Gastrocnemius medialis (tissue), 4 donors: ENCODE measurements at regions not wholly inside any gene's neighbourhood (a gene's known extent, or its start where the extent isn't known, plus 50 kb on each side); places are given as distances from the start of the nearest gene placed in this dataset.

Source experiments
- ATAC-seq, 2 donors: fragments of 150-250 bp; one replicate each; pipeline ENCODE4 v1.9.1; 2016
- DNase-seq, 2 donors: peaks; one replicate each; pipeline ENCODE4 v3.0.0-alpha.2; 2019
- H3K27ac ChIP-seq, 4 donors: fragments of 200-600 bp; sonication (generic); 1 replicate in 1 of 4; 2 replicates in 3 of 4; pipeline ENCODE4 v1.5.1; 2016 to 2018; ENCODE audit warnings: mild to moderate bottlenecking in 2 of 4, moderate library complexity in 1 of 4
- H3K27me3 ChIP-seq, 3 donors: fragments of 200-600 bp; sonication (generic) in 2 of 3; 1 replicate in 1 of 3; 2 replicates in 2 of 3; pipeline versions ENCODE4 v1.5.1 to v1.6.0; 2016 to 2019; ENCODE audit warnings: mild to moderate bottlenecking in 1 of 3, moderate library complexity in 1 of 3
- H3K36me3 ChIP-seq, 2 donors: fragments of 200-600 bp; sonication (generic) in 1 of 2; one replicate each; pipeline ENCODE4 v1.5.1; 2017 to 2018
- H3K4me1 ChIP-seq, 2 donors: fragments of 200-600 bp; sonication (generic) in 1 of 2; one replicate each; pipeline ENCODE4 v1.5.1; 2016 to 2017; ENCODE audit warnings: mild to moderate bottlenecking in 2 of 2
- H3K4me3 ChIP-seq, 4 donors: fragments of 200-600 bp; sonication (generic) in 3 of 4; 1 replicate in 1 of 4; 2 replicates in 3 of 4; pipeline ENCODE4 v1.5.1; 2016 to 2019; ENCODE audit warnings: mild to moderate bottlenecking in 2 of 4
- H3K9me3 ChIP-seq, 3 donors: fragments of 200-600 bp; sonication (generic) in 2 of 3; 1 replicate in 1 of 3; 2 replicates in 2 of 3; pipeline ENCODE4 v1.5.1; 2016 to 2019
- POLR2A ChIP-seq, 2 donors: fragments of 450-650 bp; IDR thresholded peaks; one replicate each; pipeline ENCODE4 v1.6.1; 2017; ENCODE audit warnings: antibody characterized with exemption in 2 of 2, mild to moderate bottlenecking in 2 of 2, moderate library complexity in 2 of 2
- in situ Hi-C, 4 donors: fragments of 200-750 bp; cut with MboI; loops; one replicate each; pipeline versions ENCODE4 v1.15.0 to v1.8.0; 2017; ENCODE audit warnings: low sequenced_read_pairs in 4 of 4
- intact Hi-C: fragments of 100-400 bp; cut with DNase I; formaldehyde crosslinking; loops from one replicate; pipeline ENCODE4 v1.15.1; 2023; ENCODE audit warnings: low total_unique reads
- TF ChIP-seq, protein P1 (sequence below), 5 experiments: fragments of 450-650 bp in 3 of 5; fragments of 200-600 bp in 2 of 5; sonication (generic) in 2 of 5; IDR thresholded peaks in 4 of 5; conservative IDR thresholded peaks in 1 of 5; 1 replicate in 4 of 5; 2 replicates in 1 of 5; pipeline ENCODE4 v1.5.1; 2016 to 2019; ENCODE audit warnings: antibody characterized with exemption in 5 of 5, mild to moderate bottlenecking in 3 of 5, moderate library complexity in 3 of 5

DNA sequence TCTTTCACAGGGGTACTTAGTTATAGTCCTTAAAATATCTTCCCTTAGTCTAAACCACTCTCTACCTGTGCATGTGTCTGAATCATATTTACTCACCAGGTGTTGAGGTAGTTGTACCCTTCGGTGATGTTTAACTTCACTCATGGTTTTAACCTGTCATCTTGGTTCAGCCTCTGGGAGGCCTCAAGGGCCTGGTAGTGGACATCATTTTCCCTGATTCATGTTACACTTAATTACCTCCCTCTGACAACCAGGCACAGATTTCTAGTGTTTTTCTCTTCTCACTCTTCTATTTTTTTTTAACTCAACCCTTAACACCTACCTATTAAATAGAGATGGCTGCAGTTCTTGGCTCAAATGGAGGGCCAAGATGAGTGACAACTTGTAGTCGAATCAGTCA, 505.4 kb downstream of the TMEM114 start:
- H3K36me3 ChIP-seq: no peaks in the 10 kb centered on the region
- H3K9me3 ChIP-seq: no peaks in the 10 kb centered on the region
- H3K4me3 ChIP-seq: no peak overlapping the region
- ATAC-seq (no peak), DNase-seq (no peak)
- H3K27me3 ChIP-seq: no peaks in the 10 kb centered on the region
- in situ Hi-C loops: no loop called here
- no peaks in the 10 kb centered on the region for H3K4me1 ChIP-seq
- intact Hi-C loops: no loop called here
- no peak for TF ChIP-seq POLR2A (IDR thresholded peaks at IDR 0.05)
- TF ChIP-seq, protein P1, sequence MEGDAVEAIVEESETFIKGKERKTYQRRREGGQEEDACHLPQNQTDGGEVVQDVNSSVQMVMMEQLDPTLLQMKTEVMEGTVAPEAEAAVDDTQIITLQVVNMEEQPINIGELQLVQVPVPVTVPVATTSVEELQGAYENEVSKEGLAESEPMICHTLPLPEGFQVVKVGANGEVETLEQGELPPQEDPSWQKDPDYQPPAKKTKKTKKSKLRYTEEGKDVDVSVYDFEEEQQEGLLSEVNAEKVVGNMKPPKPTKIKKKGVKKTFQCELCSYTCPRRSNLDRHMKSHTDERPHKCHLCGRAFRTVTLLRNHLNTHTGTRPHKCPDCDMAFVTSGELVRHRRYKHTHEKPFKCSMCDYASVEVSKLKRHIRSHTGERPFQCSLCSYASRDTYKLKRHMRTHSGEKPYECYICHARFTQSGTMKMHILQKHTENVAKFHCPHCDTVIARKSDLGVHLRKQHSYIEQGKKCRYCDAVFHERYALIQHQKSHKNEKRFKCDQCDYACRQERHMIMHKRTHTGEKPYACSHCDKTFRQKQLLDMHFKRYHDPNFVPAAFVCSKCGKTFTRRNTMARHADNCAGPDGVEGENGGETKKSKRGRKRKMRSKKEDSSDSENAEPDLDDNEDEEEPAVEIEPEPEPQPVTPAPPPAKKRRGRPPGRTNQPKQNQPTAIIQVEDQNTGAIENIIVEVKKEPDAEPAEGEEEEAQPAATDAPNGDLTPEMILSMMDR (IDR thresholded peaks at IDR 0.05 in 4 of 5, conservative IDR thresholded peaks at IDR 0.05 in 1 of 5): no peak
- no peak overlapping the region for H3K27ac ChIP-seq

DNA sequence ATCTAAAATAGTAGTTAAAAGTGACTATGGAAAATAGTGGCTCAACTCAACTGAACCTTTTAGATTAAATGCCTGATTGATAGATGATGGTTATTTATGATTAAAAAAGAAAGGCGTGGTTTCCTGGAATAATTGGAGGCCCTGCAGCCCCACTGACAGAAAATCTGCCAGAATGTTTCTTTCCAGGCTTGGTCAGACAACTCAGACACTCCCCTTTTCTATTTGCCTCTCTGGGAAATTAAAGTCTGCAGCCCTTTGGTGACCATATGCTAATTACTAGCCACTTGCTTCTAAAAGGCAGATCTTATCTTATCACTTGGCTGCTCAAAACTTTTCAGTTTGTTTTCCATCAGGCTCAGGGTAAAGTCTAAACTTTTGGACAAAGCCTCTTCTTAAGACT, 506.0 kb downstream of the TMEM114 start:
- Histone ChIP-seq H3K27me3 (no peaks in the 10 kb centered on the region), H3K36me3 (no peaks in the 10 kb centered on the region), H3K4me1 (no peaks in the 10 kb centered on the region), H3K9me3 (no peaks in the 10 kb centered on the region), H3K27ac (no peak overlapping the region), H3K4me3 (no peak overlapping the region)
- DNase-seq: no peak
- in situ Hi-C loops: no loop called here
- intact Hi-C loops: no loop called here
- ATAC-seq: no peak
- TF ChIP-seq POLR2A (IDR thresholded peaks at IDR 0.05): no peak
- TF ChIP-seq, protein P1 (IDR thresholded peaks at IDR 0.05 in 4 of 5, conservative IDR thresholded peaks at IDR 0.05 in 1 of 5): no peak

DNA sequence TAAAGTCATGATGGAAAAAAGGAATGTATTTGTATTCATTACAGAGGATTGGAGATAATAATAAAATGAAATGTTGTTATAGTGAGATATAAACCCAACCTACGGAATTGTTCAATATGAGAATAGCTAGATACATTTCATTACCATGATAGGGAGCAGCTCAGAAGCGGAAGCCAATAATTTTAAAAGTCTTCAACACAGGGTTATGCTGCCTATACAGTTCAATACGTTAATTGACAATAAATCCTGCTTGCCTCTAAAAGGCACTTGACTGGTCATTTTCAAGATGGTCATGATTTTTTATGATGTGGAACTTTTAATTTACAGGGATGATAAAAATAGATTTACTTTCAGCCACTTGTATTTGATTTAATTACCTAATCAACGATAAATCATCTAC, 506.8 kb downstream of the TMEM114 start:
- no peak overlapping the region for H3K27ac ChIP-seq
- TF ChIP-seq, protein P1 (IDR thresholded peaks at IDR 0.05 in 4 of 5, conservative IDR thresholded peaks at IDR 0.05 in 1 of 5): no peak
- TF ChIP-seq POLR2A (IDR thresholded peaks at IDR 0.05): no peak
- ATAC-seq (no peak), DNase-seq (no peak)
- no peaks in the 10 kb centered on the region for H3K36me3 ChIP-seq
- no peaks in the 10 kb centered on the region for H3K27me3 ChIP-seq
- no peaks in the 10 kb centered on the region for H3K4me1 ChIP-seq
- in situ Hi-C loops (no loop called here), intact Hi-C loops (no loop called here)
- no peaks in the 10 kb centered on the region for H3K9me3 ChIP-seq
- no peak overlapping the region for H3K4me3 ChIP-seq

DNA sequence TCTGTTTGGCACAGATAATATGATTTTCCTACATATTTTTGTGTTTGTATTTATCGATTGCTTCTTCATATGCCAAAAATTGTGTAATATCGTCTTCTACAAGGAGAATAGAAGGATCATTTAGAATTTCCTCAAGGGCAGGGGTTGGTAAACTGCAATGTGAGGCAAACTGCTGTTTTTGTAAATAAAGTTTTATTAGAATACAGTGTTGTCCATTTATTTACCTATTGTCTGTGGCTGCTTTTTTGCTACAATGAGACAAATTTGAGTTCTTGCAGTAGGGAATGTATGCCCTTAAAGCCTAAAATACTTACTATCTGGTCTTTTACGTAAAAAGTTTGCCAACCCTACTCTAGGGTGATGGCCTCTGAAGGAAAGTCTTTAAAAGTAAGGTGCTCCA, 509.5 kb downstream of the TMEM114 start:
- Histone ChIP-seq H3K36me3 (no peaks in the 10 kb centered on the region), H3K4me1 (no peaks in the 10 kb centered on the region), H3K9me3 (no peaks in the 10 kb centered on the region), H3K4me3 (no peak overlapping the region), H3K27ac (no peak overlapping the region), H3K27me3 (no peaks in the 10 kb centered on the region)
- no peak for ATAC-seq
- TF ChIP-seq, protein P1 (IDR thresholded peaks at IDR 0.05 in 4 of 5, conservative IDR thresholded peaks at IDR 0.05 in 1 of 5): no peak
- no peak for TF ChIP-seq POLR2A (IDR thresholded peaks at IDR 0.05)
- in situ Hi-C loops: no loop called here
- intact Hi-C loops: no loop called here
- DNase-seq: no peak

DNA sequence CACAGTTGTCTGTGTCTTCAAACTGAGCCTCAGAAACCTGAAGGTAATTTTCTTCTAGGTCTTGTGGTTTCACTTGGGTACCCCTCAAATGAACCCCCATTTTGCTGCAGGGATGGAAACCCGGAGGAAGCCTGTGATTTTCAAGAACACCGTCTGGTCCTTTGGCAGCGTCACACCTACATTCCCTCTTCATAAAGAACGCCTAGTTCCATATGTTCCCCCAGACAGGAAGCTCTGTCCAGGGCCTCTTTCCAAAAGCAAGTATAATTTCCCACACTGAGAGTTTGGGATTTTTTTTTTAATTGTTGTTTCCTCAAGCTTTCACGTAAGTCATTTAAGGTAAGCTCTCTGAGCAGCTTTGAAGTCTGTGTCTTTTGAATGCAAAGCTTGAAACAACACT, 515.0 kb downstream of the TMEM114 start:
- no peaks in the 10 kb centered on the region for H3K9me3 ChIP-seq
- no peak overlapping the region for H3K27ac ChIP-seq
- H3K36me3 ChIP-seq: no peaks in the 10 kb centered on the region
- no peak for TF ChIP-seq POLR2A (IDR thresholded peaks at IDR 0.05)
- TF ChIP-seq, protein P1 (IDR thresholded peaks at IDR 0.05 in 4 of 5, conservative IDR thresholded peaks at IDR 0.05 in 1 of 5): no peak
- H3K4me3 ChIP-seq: no peak overlapping the region
- in situ Hi-C loops (no loop called here), intact Hi-C loops (no loop called here)
- no peaks in the 10 kb centered on the region for H3K4me1 ChIP-seq
- no peak for DNase-seq
- no peak for ATAC-seq
- H3K27me3 ChIP-seq: no peaks in the 10 kb centered on the region
